ENCODE measurements at regions not wholly inside any gene's neighbourhood (a gene's known extent, or its start where the extent isn't known, plus 50 kb on each side); places are given as distances from the start of the nearest gene placed in this dataset.

DNA sequence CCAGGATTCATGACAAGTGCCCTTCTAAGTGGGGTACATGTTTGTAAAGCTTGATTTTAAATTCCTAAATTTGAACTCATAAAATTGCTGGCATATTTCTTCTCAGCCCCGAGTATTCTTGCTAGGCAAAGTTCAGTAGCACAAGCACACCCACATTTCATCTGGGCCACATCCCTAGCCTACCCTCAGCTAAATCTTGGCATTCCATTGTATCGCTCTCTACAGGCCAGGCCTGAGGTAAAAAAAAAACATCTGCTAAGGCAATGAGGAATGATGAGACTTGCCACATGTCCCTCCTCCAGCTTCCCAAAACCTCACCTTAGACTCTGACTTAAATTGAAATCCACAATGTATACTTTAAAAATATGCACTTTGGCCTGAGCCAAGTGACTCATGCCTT lies 51.4 kb upstream of the VCX3B start:
- H3K27ac Mint-ChIP-seq = no peak overlapping the region
- H3K4me1 ChIP-seq (ENCODE audit: control insufficient read depth in 1 of 2, extremely low read depth in 1 of 2, insufficient read depth in 2 of 2, low read length in 2 of 2) = no peaks in the 10 kb centered on the region
- DNase-seq (no peak), ATAC-seq (replicated peaks in 1 of 4) (no peak)
- peaks cover 5 to 25% (median 13%) of the 10 kb centered on the region in 3 donors for H3K9me3 Mint-ChIP-seq
- no peaks in the 10 kb centered on the region for H3K27me3 Mint-ChIP-seq
- no peak overlapping the region for H3K4me3 Mint-ChIP-seq
- POLR2A ChIA-PET = no interaction called here
- no peaks in the 10 kb centered on the region for H3K4me1 Mint-ChIP-seq
- WGBS (ENCODE audit: insufficient coverage) = no CpG with 5 or more reads among the region's 2 CpGs
- H3K36me3 ChIP-seq (ENCODE audit: control insufficient read depth in 2 of 2, extremely low read depth in 1 of 2, insufficient read depth in 1 of 2, low read length in 1 of 2) = no peaks in the 10 kb centered on the region
- no peaks in the 10 kb centered on the region for H3K27me3 ChIP-seq (replicated peaks in 1 of 2; ENCODE audit: control insufficient read depth in 2 of 2, extremely low read depth in 1 of 2, insufficient read depth in 2 of 2, low read length in 1 of 2)
- H3K4me3 ChIP-seq (ENCODE audit: control insufficient read depth in 1 of 2, extremely low read depth in 1 of 2, low read length in 1 of 2) = no peak overlapping the region
- H3K9me3 ChIP-seq = no peaks in the 10 kb centered on the region
- no peak overlapping the region for H3K27ac ChIP-seq (ENCODE audit: low read length)
- no peaks in the 10 kb centered on the region for H3K36me3 Mint-ChIP-seq
- CTCF ChIA-PET = no interaction called here
